RWPE1 (cell line): ENCODE measurements at regions not wholly inside any gene's neighbourhood (a gene's known extent, or its start where the extent isn't known, plus 50 kb on each side); places are given as distances from the start of the nearest gene placed in this dataset.

ENCODE experiments used
- CTCF ChIA-PET: fragments of 350-600 bp; sonication (Branson Sonifier 250); formaldehyde crosslinking; extraction: SDS; loops from one replicate; lab custom pipeline; 2021; lab: Yijun Ruan, JAX
- POLR2A ChIA-PET: fragments of 400-600 bp; formaldehyde crosslinking; extraction: SDS; loops from one replicate; lab custom pipeline; 2020; ENCODE audit warnings: antibody characterized with exemption; ENCODE audit not compliant: low non-redundant PET; lab: Yijun Ruan, JAX
- DNase-seq: peaks from one replicate; pipeline ENCODE4 v3.0.0; 2012; ENCODE audit warnings: low spot score
- H3K27ac ChIP-seq: fragments of 450-650 bp; 2 replicates; pipeline ENCODE4 v1.5.1; 2017
- CTCF ChIP-seq: fragments of 450-650 bp; conservative IDR thresholded peaks from 2 replicates; pipeline ENCODE4 v1.5.1; 2017; ENCODE audit warnings: low read depth, mild to moderate bottlenecking

GRCh38 chr17:71625330-71625729 is 495.5 kb upstream of the SOX9 start:
- ChIA-PET CTCF (no interaction called here), POLR2A (no interaction called here)
- no peak overlapping the region for H3K27ac ChIP-seq
- DNase-seq: no peak
- TF ChIP-seq CTCF: no peak

- ChIA-PET CTCF (interaction anchor here (0.6 kb wide), 1 partner anchor 861 kb away, joined by 3 read pairs; no protein-coding TSS in a partner anchor), POLR2A (no interaction called here)
- no peak for DNase-seq
- no peak for TF ChIP-seq CTCF
- H3K27ac ChIP-seq: no peak overlapping the region
Measured at GRCh38 chr17:71628306-71628705, 492.5 kb upstream of the SOX9 start.

- TF ChIP-seq CTCF: no peak
- peak; percentile 8 for DNase-seq
- H3K27ac ChIP-seq: no peak overlapping the region
Measured at GRCh38 chr17:71631483-71631882, 489.3 kb upstream of the SOX9 start.

GRCh38 chr17:71632328-71632727 is 488.5 kb upstream of the SOX9 start:
- no peak for TF ChIP-seq CTCF
- POLR2A ChIA-PET: no interaction called here

More at GRCh38 chr17:71631483-71631882, 489.3 kb upstream of the SOX9 start:
- ChIA-PET CTCF (no interaction called here), POLR2A (no interaction called here)

GRCh38 chr17:71633391-71633849 is 487.4 kb upstream of the SOX9 start:
- CTCF ChIA-PET: no interaction called here
- DNase-seq: peak; percentile 82
- POLR2A ChIA-PET: no interaction called here
- peak overlapping the region; percentile 49; the same call in 1 of the 2 replicates for H3K27ac ChIP-seq
- no peak for TF ChIP-seq CTCF

More at GRCh38 chr17:71632328-71632727, 488.5 kb upstream of the SOX9 start:
- DNase-seq: peak; percentile 26
- H3K27ac ChIP-seq: no peak overlapping the region
- CTCF ChIA-PET: no interaction called here

GRCh38 chr17:71634376-71634775 is 486.4 kb upstream of the SOX9 start:
- no peak overlapping the region for H3K27ac ChIP-seq
- ChIA-PET CTCF (no interaction called here), POLR2A (no interaction called here)
- peak; percentile 4 for DNase-seq
- TF ChIP-seq CTCF: no peak
